ENCODE measurements at regions not wholly inside any gene's neighbourhood (a gene's known extent, or its start where the extent isn't known, plus 50 kb on each side); places are given as distances from the start of the nearest gene placed in this dataset.
A peak's percentile ranks its signal among the peaks of the same experiment; 100 is the strongest.

GRCh38 chr1:172738389-172738788 lies 79.5 kb downstream of the FASLG start:
- no peak for TF ChIP-seq CTCF (IDR thresholded peaks at IDR 0.05; ENCODE audit: low read depth, low read length, missing control alignments)
- H3K4me3 ChIP-seq (ENCODE audit: low read depth, low read length), result no peak overlapping the region

GRCh38 chr1:172742599-172743500 lies 83.9 kb downstream of the FASLG start:
- peak; percentile 70 for TF ChIP-seq CTCF (IDR thresholded peaks at IDR 0.05; ENCODE audit: low read depth, low read length, missing control alignments)
- no peak for DNase-seq (ENCODE audit: low read depth)
- no peak overlapping the region for H3K4me3 ChIP-seq (ENCODE audit: low read depth, low read length)

More at GRCh38 chr1:172738389-172738788, 79.5 kb downstream of the FASLG start:
- DNase-seq (ENCODE audit: low read depth), result no peak

- peak; percentile 83 for DNase-seq (ENCODE audit: low read depth)
- peak; percentile 74 for TF ChIP-seq CTCF (IDR thresholded peaks at IDR 0.05; ENCODE audit: low read depth, low read length, missing control alignments)
- H3K4me3 ChIP-seq (ENCODE audit: low read depth, low read length), result no peak overlapping the region
Observed at GRCh38 chr1:172745014-172745413, 86.1 kb downstream of the FASLG start.

GRCh38 chr1:172746091-172746949 lies 87.4 kb downstream of the FASLG start:
- peak; percentile 77 for DNase-seq (ENCODE audit: low read depth)
- no peak overlapping the region for H3K4me3 ChIP-seq (ENCODE audit: low read depth, low read length)
- no peak for TF ChIP-seq CTCF (IDR thresholded peaks at IDR 0.05; ENCODE audit: low read depth, low read length, missing control alignments)

- no peak overlapping the region for H3K4me3 ChIP-seq (ENCODE audit: low read depth, low read length)
- no peak for TF ChIP-seq CTCF (IDR thresholded peaks at IDR 0.05; ENCODE audit: low read depth, low read length, missing control alignments)
- DNase-seq (ENCODE audit: low read depth), result no peak
Observed at GRCh38 chr1:172748201-172748600, 89.3 kb downstream of the FASLG start.

GRCh38 chr1:172751683-172752082 lies 92.8 kb downstream of the FASLG start:
- no peak for DNase-seq (ENCODE audit: low read depth)
- no peak for TF ChIP-seq CTCF (IDR thresholded peaks at IDR 0.05; ENCODE audit: low read depth, low read length, missing control alignments)
- H3K4me3 ChIP-seq (ENCODE audit: low read depth, low read length), result no peak overlapping the region

Measured in GM12864 (cell line).